GM18499 (cell line): ENCODE measurements at regions not wholly inside any gene's neighbourhood (a gene's known extent, or its start where the extent isn't known, plus 50 kb on each side); places are given as distances from the start of the nearest gene placed in this dataset.
"Not testable (repeated sequence)": the region's sequence is repeated elsewhere in the genome, so short reads cannot be mapped to it uniquely, and the experiment has no call there.

Experiments used
- ATAC-seq: cut with Tn5 transposase; IDR thresholded peaks from one replicate; pipeline ENCODE4 v1.9.1; 2021; ENCODE audit warnings: moderate number of reproducible peaks; ENCODE audit not compliant: insufficient read depth, unreplicated experiment

DNA sequence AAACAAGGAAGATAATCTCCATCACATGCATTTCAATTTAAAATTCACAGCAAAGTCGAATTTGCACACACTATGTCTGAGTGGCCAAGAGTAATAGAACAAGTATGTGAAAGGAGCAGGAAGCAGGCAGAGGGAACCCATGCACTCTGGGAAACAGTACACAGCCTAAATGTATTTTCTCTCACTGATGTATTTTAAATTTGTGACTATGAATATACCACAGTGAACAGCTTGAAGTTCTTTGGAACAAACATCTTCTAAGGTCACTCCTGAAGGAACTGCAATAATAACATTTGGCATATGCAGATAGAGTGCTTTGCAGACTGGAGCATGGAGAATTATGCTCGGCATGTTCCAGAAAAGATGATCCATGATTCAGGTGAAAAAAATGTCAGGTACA is 223.1 kb upstream of the PKN2 start:
- no peak for ATAC-seq

GRCh38 chr1:88462096-88462487 is 222.0 kb upstream of the PKN2 start:
- no peak for ATAC-seq

DNA sequence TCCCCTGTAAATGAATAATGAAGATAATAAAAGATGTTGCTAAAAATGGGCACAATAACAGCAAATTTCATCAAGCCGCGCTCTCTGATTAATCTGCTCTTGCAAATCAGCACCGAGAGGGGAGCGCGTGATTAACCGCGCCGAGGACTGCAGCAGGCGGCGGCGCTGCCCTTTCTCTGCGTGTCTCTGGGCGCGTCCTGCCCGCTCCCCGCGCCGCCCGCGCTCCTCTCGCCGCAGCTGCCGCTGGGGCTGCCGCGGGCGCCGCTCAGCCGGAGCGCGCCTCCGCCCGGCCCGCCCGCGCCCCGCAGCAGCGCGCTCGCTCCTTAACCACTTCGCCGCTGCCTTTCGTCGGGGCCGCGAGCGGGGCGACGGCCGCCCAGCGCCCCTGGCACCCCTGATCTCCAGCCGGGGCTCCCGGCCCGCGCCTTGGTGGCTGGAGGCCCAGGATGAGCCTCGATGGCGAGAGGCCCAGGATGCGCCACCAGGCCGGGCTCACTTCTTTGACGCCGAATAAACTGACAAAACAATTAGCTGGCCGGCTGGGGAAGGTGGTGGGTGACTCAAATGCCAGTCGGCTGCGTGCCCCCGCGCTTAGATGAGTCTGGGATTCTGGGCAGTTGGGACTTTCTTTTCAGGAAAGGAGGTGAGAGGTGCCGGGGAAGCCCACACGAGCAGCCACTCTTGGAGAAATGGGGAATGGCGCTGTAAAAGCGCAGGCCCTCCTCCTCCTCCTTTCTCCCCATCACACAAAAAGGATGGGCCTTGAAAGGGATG is 221.4 kb upstream of the PKN2 start:
- ATAC-seq: no peak

GRCh38 chr1:88463401-88463985 is 220.6 kb upstream of the PKN2 start:
- no peak for ATAC-seq

DNA sequence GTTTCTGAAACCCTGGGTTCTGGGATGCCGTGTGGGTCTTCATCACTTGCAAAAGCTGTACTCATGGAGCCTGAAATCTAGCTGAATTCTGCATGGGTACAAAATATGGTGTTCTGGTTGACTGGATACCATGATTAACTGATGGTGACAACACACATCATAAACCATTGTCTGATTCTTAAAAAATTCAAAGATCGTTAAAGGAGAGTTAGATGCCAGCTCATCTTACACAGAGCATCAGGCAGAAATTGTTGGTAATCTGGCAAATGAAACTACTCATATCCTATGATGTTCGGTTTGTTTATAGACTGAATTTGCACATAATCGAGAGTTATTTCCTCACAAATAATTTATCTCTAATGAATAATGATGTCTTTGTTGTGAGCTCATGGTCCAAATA is 218.1 kb upstream of the PKN2 start:
- no peak for ATAC-seq

DNA sequence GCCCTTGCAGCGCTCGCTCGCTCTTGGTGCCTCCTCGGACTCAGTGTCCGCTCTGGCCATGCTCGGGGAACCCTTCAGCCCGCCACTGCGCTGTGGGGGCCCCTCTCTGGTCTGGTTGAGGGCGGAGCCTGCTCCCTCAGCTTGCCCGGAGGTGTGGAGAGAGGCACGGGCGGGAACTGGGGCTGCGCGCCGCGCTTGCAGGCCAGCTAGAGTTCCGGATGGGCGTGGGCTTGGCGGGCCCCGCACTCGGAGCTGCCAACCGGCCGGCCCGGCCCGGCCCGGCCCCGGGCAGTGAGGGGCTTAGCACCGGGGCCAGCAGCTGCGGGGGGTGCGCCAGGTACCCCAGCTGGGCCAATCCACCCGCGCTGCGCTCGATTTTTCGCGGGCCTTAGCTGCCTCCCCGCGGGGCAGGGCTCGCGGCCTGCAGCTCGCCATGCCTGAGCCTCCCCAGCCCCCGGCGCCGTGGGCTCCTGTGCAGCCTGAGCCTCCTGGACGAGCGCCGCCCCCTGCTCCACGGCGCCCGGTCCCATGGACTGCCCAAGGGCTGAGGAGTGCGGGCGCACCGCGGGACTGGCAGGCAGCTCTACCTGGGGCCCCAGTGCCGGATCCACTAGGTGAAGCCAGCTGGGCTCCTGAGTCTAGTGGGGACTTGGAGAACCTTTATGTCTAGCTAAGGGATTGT is 217.0 kb upstream of the PKN2 start:
- ATAC-seq: no peak

DNA sequence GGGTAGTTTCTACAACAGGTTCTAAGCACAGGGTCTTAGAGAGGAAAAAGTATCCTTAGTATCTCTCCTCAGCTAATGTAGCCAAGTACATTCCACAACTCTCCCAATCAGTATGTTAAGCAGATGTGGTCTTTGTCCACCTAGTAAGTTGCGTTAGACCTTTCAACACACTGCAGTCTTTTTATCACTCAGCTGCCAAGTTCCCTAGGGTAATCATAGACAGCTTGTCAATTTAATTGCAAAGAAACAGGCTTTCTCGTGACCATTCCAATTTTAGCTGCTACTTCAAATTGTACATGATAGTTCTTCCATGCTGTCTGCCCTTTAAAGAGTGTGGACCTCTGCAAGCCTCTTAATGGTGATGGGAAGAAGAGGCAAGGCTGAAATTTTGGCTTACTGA is 211.8 kb upstream of the PKN2 start:
- no peak for ATAC-seq

DNA sequence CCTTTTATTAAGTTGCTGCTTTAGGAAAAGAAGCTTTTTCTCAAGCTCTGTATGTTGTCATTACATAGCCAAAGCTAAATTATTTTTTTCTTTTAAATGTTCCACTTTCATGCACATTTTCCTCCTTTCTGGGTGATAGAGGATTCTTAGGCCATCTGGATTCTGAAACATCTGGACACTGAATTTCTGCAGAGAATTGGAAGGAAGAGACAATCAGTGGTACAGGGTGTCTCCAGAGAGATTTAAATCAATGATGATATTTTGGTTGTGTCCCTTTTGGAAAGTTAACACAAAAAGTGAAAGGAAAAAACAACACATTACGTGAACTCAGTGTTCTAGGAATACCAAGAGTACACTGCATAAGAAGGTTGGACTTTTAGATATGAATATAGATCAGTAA is 211.4 kb upstream of the PKN2 start:
- no peak for ATAC-seq

DNA sequence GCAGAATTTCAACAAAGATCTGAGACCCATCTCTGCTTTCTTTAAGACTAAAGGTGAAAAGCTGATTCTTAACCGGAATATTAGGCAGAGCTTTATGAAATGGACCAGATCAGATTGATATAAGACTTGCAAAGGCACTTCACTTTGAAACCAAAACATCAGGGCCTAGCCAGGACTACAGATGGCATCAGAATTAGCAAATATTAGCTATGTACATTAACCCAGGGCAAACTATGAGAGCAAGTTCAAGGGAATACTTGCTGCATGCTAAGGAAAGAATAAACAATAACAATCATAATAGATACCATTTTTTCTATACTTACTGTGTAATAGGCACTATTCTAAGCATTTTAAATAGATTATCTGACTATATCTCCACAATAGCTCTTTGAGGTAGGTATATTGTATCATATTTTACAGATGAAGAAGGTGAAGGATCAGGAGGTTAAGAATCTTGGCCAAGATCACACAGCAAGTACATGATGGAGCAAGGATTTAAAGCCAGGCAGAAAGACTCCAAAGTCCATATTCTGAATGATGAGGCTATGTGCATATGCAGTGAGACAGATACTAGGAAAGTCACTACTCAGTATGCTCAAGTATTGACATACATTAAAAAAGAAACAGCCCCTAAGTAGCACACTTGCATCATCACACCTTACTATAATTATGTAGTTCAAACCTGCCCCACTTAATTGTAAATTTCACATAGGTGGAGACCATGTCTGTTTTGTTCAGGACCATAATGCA is 209.3 kb upstream of the PKN2 start:
- no peak for ATAC-seq

DNA sequence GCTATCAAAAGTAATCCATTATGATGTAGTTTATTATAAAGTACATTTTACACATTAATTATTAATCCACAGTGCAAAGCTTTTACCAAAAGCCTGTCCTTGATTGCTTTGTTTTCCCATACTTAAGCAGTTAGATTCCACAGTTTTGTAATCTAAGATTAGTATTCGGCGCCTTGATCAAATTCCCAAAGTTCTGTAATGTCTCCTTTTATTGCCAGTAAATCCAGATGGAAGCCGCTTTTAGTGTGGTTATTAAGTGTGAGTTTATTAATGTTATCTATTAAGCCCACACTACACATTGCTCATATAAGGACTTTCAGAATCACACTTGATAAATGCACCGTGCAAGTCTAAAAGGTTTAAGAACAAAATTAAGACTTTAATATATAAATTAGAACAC is 199.2 kb upstream of the PKN2 start:
- no peak for ATAC-seq

DNA sequence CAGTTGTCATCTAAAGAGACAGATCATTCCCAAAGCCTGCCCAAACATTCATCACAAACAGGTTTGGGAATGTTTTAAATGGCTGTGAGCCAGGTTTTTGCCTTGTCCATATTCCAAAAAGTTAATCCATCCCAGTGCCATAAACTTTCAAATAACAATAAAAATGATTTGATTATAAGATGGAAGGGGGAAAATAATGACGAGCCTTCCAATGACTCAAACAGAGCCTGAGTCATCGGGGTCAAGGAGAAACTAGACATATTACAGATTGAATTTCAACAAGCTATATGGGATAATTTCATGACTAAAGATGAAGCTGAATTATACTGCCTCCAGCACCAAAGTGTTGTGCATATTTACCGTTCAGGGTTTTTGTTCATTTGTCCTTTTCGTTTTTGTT is 195.8 kb upstream of the PKN2 start:
- no peak for ATAC-seq

GRCh38 chr1:88490676-88491075 is 193.4 kb upstream of the PKN2 start:
- no peak for ATAC-seq

DNA sequence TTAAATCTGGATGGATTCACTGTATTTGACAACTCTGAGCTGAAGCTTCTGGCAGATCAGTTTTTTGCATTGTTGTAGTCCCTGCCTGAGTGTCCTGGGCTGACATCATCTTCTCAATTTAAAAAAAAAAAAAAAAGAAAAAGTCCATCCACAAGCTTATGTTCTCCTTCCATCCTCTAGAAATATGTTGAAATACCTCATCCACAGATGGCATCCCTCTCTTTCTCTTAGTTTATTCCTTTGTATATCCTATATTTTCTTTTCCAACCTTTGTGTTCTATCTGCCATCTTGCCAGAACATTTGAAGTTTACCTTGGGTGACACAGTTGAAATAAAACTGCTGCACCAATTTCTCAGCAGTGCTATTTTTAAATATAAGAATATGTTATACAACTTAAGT is 184.4 kb upstream of the PKN2 start:
- no peak for ATAC-seq

DNA sequence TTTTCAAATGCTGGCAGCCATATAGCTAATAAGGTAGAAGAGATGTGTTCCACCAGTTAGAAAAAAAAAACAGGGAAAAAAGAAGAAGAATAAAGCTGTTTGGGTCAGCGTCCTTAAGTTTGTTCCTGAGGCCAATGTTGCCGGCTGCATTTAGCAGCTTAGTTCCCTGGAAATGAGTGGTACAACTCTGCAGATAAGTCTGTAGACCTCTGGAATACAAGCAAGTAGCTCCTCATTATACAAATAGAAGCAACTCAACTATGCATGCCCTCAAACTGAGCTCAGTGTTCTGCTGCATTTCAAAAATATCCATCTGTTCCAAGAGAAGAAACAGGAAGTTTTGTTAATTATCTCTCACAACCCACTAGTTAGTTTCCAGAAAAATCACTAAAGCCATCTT is 181.2 kb upstream of the PKN2 start:
- no peak for ATAC-seq

DNA sequence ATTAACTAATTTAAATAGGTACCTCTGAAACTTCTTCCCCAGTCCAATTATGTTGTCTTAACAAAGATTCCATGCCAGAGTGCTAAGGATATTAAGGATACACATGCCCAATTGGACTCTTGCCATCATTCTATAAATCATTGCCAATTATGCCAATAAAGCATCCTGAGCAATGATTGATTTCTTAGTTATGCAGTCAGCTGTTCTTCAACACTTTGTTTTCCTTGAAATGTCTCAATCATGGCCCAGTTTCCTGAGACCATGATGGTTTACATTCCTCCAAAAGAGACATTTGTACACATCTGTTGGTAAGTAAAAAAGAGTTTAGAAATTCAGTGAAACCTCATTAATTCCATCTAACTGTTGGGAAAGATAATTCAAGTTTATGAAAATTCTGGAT is 180.4 kb upstream of the PKN2 start:
- ATAC-seq: no peak

GRCh38 chr1:88504601-88505000 is 179.5 kb upstream of the PKN2 start:
- ATAC-seq: no peak

DNA sequence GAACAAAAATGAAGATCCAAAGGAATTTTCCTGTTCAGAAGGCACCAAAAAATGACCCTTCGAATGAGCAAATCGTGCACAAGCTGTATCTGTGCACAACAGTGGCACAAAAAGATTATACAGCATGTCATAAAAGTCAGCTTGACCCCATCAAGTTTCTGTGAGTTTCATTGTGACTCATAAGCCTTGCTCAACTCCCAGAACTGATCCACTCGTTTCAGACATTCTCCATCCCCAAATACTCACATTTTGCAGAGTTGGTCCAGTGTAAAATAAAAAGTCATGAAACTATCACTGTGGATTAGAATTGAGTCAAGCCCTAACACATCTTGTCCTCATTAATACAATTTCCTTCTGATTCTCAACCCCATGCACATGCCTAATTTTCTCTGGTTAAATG is 174.7 kb upstream of the PKN2 start:
- no peak for ATAC-seq

DNA sequence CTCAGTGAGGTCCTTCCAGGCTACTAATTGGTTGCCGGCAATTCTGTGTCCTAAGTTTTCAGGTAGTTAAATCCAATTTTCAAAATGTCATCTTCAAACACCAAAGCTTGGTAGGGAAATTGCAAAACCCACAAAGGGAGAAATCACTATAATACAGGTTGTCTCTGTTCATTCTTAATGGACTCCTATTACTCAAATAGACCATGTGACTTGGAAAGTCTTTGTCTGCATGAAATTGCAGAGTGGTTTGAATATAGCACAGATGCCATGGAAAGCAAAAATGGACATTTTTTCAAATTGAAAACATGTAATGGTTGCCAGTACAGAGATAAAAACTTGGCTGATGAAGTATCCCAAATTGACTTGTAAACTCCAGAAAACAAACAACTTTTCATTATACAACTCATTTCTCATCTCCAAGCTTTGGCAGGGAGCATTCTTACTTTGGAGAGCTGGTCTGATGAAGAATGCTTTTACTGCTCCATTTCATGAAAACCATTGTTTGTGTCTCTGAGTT is 169.5 kb upstream of the PKN2 start:
- ATAC-seq: no peak

- not testable (repeated sequence) for ATAC-seq
Measured at GRCh38 chr1:88517499-88517898, 166.6 kb upstream of the PKN2 start.

DNA sequence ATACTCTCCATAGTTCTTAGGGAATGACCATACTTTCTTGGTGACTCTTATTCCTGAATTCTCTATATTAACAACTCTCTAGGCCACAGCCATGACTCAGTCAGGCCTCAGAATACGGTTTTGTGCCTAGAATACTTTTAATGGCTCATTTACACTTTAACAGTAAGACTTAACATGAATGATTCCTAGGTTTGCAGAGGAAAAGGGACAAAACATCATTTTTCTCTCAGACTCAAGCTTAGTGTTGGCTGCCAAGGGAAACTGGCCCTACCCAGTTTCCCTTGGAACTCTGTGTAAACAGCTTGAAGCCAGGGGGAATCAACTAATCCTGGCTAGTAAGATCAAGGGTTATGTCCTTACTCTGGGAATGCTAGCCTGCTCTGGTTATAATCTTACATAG is 164.9 kb upstream of the PKN2 start:
- ATAC-seq: no peak
